Islet of Langerhans (tissue), 1 donor: ENCODE measurements at regions not wholly inside any gene's neighbourhood (a gene's known extent, or its start where the extent isn't known, plus 50 kb on each side); places are given as distances from the start of the nearest gene placed in this dataset.

Experiments used
- FAIRE-seq: peaks from one replicate; lab custom pipeline; 2011; peaks lifted over from hg19 to GRCh38; lab: Jason Lieb, UNC

- no peak for FAIRE-seq
Observed at GRCh38 chr2:238689871-238690389, 158.0 kb upstream of the TWIST2 start.

GRCh38 chr2:238690511-238690910 is 157.4 kb upstream of the TWIST2 start:
- FAIRE-seq: no peak

- no peak for FAIRE-seq
Observed at GRCh38 chr2:238691596-238692491, 156.0 kb upstream of the TWIST2 start.

GRCh38 chr2:238692562-238692961 is 155.3 kb upstream of the TWIST2 start:
- FAIRE-seq: no peak

- no peak for FAIRE-seq
Observed at GRCh38 chr2:238693337-238694093, 154.4 kb upstream of the TWIST2 start.

GRCh38 chr2:238694136-238694755 is 153.6 kb upstream of the TWIST2 start:
- FAIRE-seq: no peak

- FAIRE-seq: no peak
Observed at GRCh38 chr2:238694922-238695321, 153.0 kb upstream of the TWIST2 start.

GRCh38 chr2:238695538-238695937 is 152.3 kb upstream of the TWIST2 start:
- no peak for FAIRE-seq

GRCh38 chr2:238696331-238696730 is 151.6 kb upstream of the TWIST2 start:
- FAIRE-seq: no peak

- FAIRE-seq: no peak
Observed at GRCh38 chr2:238696786-238697185, 151.1 kb upstream of the TWIST2 start.

GRCh38 chr2:238697193-238698071 is 150.5 kb upstream of the TWIST2 start:
- no peak for FAIRE-seq

- no peak for FAIRE-seq
Observed at GRCh38 chr2:238698072-238698352, 149.9 kb upstream of the TWIST2 start.

GRCh38 chr2:238698451-238699306 is 149.2 kb upstream of the TWIST2 start:
- FAIRE-seq: no peak

GRCh38 chr2:238699307-238700116 is 148.4 kb upstream of the TWIST2 start:
- FAIRE-seq: no peak

GRCh38 chr2:238700117-238700457 is 147.8 kb upstream of the TWIST2 start:
- FAIRE-seq: no peak

- no peak for FAIRE-seq
Observed at GRCh38 chr2:238700506-238701340, 147.2 kb upstream of the TWIST2 start.

- no peak for FAIRE-seq
Observed at GRCh38 chr2:238701341-238702206, 146.3 kb upstream of the TWIST2 start.
